HG03066 (cell line): ENCODE measurements at regions not wholly inside any gene's neighbourhood (a gene's known extent, or its start where the extent isn't known, plus 50 kb on each side); places are given as distances from the start of the nearest gene placed in this dataset.
"Not testable (repeated sequence)": the region's sequence is repeated elsewhere in the genome, so short reads cannot be mapped to it uniquely, and the experiment has no call there.

ENCODE experiments used
- ATAC-seq: cut with Tn5 transposase; IDR thresholded peaks from one replicate; pipeline ENCODE4 v1.9.1; 2021; ENCODE audit warnings: low read depth; ENCODE audit not compliant: unreplicated experiment

GRCh38 chr7:91559947-91560346 lies 295.7 kb downstream of the FZD1 start:
- ATAC-seq = no peak

- no peak for ATAC-seq
These were observed 299.9 kb downstream of the FZD1 start for GRCh38 chr7:91564101-91564500.

GRCh38 chr7:91564541-91564940 lies 300.3 kb downstream of the FZD1 start:
- ATAC-seq = no peak

DNA sequence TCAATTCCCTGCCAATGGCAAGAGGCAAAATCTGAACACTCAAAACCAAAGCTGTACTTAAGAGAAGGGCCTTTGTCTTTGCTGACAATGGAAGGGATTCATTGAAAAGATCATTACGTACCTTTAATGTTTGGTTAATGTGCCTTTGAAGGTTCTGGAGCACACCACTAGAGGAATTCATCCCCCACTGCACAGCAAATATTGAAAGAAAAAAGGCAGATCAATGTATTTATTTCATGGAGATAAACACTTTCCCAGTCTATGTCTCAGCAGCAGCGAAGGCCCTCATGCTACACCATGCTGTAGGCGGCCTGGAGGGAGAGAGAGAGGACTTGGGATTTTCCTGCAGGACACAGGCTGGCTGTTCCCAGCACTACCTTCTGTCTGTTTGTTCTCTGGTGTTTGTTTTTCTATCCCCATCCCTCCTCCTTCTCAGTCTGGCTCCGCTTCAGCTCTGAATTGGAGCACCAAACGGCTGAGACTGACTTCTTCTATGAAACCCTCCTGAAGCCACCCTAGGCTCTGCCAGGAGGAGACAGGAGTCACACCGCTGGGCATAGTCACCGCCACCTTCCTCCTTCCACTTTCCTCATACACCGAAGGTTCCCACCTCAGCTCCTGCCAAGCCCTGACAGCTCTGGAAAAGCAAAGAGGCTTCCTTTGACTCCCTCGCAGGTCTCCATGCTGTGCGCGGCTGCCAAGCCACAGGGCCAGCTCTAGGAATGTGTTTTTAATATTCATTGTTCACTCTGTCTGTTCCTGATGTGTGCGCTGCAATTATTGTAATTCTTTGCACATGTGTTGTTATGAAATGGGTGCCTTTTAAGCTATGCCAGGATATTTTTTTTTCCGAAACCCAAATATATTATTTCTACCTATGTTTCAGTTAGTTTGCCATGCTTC lies 301.5 kb downstream of the FZD1 start:
- ATAC-seq = no peak

DNA sequence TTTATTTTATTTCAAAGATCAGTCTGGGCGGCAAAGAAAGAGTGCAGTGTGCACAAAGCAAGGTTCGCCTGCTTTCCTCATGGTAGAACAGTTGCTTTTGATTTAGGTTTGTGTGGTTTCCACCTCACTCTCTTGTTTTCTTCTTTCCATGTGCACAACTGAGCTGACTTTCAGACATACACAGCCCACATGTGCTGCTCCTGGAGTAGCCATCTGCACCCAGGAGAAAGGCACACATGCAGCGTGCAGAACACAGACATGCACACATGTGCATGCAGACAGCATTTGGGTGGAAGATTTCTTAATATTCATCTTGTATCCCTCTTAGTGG lies 302.1 kb downstream of the FZD1 start:
- ATAC-seq = no peak

- no peak for ATAC-seq
These were observed 303.1 kb downstream of the FZD1 start for GRCh38 chr7:91567081-91568012.

DNA sequence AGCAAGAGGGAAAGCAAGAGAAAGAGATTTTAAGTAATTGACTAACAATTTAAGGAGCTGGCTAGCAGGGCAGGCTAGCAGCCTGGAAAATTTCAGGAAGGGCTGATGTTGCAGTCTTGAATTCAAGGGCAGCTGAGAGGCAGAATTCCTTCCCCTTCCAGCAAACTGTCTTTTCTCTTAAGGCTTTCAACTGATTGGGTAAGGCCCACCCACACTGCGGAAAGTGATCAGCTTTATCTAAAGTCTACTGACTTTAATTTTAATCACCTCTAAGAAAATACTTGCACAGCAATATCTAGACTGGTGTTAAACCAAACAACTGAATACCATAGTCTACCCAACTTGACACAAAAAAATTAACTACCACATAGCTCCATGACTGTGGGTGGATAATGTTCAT lies 303.9 kb downstream of the FZD1 start:
- no peak for ATAC-seq

- no peak for ATAC-seq
These were observed 305.7 kb downstream of the FZD1 start for GRCh38 chr7:91569728-91570457.

- ATAC-seq = no peak
These were observed 306.3 kb downstream of the FZD1 start for GRCh38 chr7:91570560-91570959.

DNA sequence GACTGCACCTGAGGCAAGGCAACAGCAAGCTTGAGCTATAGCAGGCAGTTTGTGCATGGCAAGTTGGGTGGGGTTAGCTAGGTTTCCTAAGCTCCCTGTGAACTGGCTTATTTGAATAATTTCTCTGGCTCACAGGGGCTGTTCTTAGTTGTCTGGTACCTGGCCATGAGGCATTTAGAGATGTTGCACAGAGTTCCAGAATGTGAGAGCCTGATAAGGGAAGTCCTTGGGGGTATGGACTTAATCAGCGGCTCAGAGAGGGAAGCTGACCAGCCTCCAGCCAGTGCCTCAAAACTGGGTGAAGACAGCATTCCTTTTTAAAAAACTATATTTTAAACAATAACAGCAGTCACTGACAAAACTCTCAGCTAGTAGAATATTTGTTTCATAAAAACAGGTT lies 307.4 kb downstream of the FZD1 start:
- ATAC-seq = no peak

DNA sequence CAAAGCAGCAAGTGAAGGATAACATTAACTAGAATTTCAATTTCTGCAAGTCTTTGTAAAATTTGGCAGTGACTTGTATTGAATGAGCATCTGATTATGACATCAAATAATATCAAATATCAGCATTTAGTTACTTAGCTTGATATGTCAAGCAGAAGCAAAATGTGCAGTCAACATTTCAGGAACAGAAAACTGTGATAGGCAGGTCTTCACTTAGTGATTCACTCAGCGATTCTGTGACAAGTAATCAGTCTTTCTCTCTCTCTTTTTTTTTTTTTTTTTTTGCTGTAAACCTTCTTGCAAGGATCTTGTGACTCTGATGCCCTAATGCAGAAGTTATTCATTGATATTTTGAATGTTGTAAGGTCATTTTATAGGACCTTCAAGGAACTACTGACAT lies 307.1 kb downstream of the MTERF1 start:
- ATAC-seq = no peak

- ATAC-seq = not testable (repeated sequence)
These were observed 304.0 kb downstream of the MTERF1 start for GRCh38 chr7:91576459-91576858.

GRCh38 chr7:91579837-91580236 lies 300.7 kb downstream of the MTERF1 start:
- no peak for ATAC-seq

DNA sequence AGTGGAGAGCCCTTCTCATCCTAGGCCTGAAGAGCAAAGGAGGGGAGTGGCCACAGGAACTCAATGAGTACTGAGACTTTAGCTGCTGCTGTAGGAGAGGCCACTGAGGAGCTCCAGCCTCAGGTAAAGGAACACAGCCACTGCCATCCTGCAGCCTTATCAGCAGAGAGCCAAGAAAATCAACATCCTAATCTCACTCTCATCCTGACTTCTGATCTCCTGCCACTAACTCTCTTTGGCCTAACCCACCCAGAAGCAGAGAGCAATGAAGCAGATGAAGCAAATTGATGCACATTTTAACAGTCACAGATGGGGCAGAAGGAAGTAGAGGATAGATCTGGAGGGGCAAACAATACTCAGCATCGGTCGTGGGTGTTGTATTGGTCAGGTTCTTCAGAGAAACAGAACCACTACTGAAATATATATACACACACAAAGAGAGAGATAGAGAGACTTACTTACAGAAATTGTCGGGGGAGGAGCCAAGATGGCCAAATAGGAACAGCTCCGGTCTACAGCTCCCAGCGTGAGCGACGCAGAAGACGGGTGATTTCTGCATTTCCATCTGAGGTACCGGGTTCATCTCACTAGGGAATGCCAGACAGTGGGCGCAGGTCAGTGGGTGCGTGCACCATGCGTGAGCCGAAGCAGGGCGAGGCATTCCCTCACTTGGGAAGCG lies 297.6 kb downstream of the MTERF1 start:
- no peak for ATAC-seq

DNA sequence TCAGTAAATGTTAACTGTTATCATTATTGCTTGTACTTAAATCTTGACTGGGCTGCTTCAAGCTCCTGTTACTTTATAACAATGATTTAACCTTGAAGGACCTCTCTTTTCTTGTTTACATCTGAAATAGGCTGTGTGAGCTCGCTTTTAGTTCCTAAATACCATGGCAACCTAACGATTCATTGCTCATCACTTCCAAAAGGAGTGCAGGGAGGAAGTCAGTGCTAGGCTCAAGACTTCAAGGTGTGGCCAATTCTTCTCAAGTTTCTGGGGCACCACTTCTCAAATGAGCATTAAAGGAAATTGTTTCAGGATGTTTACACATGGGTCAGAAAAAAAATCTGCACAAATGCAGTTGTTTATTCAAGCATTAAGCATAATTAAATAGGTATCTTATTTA lies 284.2 kb downstream of the MTERF1 start:
- ATAC-seq = no peak

DNA sequence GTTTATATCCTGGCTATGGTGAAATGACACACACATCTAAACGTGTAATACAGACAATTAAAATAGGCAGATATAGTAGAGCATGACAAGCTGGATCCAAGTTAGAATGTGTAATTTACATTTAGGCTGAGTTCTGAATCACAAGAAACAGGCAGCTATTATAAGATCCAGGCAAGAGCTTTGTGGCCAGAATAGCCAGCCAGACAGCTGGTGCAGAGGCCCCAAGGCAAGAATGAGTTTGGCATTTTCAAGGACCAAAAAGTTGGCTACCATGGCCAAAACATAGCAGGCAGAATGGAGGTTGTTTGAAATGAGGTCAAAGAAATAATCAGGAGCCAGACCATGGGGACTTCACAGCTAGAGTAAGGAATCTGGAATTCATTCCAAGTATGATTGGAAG lies 281.7 kb downstream of the MTERF1 start:
- no peak for ATAC-seq

DNA sequence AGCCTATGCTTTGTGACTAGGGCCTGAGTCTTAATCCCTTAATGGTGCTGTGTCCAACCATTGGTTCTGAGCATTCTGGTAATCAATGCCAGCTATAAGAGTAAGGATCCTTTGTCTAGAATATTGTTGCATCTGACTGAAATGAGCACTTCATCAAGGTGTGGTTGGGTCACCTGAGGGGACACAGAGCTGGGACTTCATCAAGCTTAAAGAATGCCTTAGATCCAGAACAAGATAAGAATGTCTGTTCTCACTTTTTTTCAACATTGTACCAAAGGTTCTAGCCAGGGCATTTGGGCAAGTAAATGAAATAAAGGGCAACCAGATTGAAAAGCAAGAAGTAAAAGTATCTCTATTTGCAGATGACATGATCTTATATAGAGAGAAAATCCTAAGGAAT lies 280.4 kb downstream of the MTERF1 start:
- ATAC-seq = no peak

- no peak for ATAC-seq
These were observed 276.8 kb downstream of the MTERF1 start for GRCh38 chr7:91603707-91604106.

- ATAC-seq = no peak
These were observed 271.9 kb downstream of the MTERF1 start for GRCh38 chr7:91608606-91609005.

DNA sequence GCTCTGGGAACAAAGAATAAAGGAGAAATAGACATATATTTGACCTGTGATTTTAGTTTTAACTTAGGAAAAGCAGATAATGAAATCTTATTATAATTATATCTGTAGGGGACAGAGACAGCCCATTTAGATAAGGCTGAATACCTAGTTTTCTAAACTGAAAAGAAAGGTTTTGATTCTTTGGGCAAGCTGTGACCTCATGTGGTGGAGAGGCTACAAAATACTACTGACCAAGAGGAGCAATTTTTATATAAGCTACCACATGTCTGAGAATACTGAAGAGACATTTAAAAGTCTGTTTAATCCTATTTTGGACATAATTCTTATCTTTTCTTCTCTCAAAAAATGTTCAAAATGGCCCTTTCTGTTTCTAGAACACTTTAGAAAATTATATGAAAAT lies 271.0 kb downstream of the MTERF1 start:
- ATAC-seq = no peak
